GM10248 (cell line): ENCODE measurements at regions not wholly inside any gene's neighbourhood (a gene's known extent, or its start where the extent isn't known, plus 50 kb on each side); places are given as distances from the start of the nearest gene placed in this dataset.

Source experiments
- CTCF ChIA-PET: fragments of 300-600 bp; sonication (Branson Sonifier 250); formaldehyde crosslinking; extraction: SDS; loops from one replicate; lab custom pipeline; 2021; ENCODE audit warnings: antibody characterized with exemption; lab: Yijun Ruan, JAX
- POLR2A ChIA-PET: fragments of 350-650 bp; sonication (Branson Sonifier 250); formaldehyde crosslinking; extraction: SDS; loops from one replicate; lab custom pipeline; 2020; ENCODE audit warnings: antibody characterized with exemption; lab: Yijun Ruan, JAX
- DNase-seq: peaks from one replicate; pipeline ENCODE4 v3.0.0; 2012; ENCODE audit errors: extremely low spot score
- TF ChIP-seq, protein P1 (sequence below): IDR thresholded peaks from 2 replicates; pipeline ENCODE4 v1.5.1; 2012; ENCODE audit warnings: mild to moderate bottlenecking, low read depth; ENCODE audit errors: extremely low read depth, missing control alignments, control extremely low read depth

DNA sequence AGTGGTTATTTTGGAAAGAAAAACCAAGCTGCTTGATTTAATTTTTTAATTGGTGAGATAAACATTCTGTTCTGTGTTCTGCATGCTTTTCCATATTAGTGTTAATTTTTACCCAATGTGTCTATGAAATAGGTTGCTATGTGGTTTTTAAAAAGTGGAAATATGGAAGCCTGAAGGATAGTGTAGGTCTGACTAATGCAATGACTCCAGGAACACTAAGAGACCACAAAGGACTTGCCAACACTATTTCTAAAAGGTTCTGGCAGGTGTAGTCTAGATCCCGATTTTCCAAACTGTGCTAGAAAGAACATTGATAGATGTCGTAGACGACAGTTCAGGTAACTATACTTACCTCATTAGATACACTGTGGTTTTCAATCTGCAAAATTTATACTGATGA is 877.4 kb upstream of the GOT2 start:
- ChIA-PET POLR2A (no interaction called here), CTCF (no interaction called here)
- DNase-seq: no peak

DNA sequence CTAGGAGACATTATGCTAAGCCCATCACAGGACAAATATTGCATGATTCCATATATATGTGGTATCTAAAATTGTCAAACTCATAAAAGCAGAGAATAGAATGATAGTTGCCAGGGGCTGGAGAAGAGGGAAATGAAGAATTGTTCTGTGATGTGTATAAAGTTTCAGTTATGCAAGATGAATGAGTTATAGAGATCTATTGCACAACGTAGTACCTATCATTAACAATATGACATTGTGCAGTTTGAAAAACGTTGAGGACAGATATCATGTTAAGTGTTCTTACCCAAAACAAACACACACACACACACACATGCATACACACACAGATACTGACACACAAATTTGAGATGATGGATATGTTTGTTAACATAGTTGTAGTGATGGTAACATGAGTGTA is 871.6 kb upstream of the GOT2 start:
- CTCF ChIA-PET: no interaction called here
- DNase-seq: no peak
- POLR2A ChIA-PET: no interaction called here
- TF ChIP-seq, protein P1, sequence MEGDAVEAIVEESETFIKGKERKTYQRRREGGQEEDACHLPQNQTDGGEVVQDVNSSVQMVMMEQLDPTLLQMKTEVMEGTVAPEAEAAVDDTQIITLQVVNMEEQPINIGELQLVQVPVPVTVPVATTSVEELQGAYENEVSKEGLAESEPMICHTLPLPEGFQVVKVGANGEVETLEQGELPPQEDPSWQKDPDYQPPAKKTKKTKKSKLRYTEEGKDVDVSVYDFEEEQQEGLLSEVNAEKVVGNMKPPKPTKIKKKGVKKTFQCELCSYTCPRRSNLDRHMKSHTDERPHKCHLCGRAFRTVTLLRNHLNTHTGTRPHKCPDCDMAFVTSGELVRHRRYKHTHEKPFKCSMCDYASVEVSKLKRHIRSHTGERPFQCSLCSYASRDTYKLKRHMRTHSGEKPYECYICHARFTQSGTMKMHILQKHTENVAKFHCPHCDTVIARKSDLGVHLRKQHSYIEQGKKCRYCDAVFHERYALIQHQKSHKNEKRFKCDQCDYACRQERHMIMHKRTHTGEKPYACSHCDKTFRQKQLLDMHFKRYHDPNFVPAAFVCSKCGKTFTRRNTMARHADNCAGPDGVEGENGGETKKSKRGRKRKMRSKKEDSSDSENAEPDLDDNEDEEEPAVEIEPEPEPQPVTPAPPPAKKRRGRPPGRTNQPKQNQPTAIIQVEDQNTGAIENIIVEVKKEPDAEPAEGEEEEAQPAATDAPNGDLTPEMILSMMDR: no peak

More for the DNA sequence above, 877.4 kb upstream of the GOT2 start:
- TF ChIP-seq, protein P1: no peak

DNA sequence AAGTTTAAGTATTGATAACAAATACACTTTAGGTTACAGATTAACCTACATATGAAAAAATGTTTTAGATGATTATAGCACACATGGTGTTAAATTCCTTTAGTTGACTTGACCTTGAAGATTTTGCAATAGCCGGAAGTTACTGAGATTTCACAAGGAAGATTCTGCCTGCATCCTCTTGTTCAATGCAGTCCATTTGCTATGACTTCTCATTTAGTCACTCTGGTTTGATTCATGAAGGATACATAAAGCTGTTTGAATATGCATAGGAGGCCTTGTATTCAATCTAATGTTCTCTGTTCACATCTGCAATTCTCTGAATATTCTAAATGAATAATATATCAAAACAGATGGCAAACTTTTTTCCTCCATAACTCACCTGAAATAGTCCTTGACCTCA is 870.2 kb upstream of the GOT2 start:
- TF ChIP-seq, protein P1: no peak
- ChIA-PET POLR2A (no interaction called here), CTCF (no interaction called here)

DNA sequence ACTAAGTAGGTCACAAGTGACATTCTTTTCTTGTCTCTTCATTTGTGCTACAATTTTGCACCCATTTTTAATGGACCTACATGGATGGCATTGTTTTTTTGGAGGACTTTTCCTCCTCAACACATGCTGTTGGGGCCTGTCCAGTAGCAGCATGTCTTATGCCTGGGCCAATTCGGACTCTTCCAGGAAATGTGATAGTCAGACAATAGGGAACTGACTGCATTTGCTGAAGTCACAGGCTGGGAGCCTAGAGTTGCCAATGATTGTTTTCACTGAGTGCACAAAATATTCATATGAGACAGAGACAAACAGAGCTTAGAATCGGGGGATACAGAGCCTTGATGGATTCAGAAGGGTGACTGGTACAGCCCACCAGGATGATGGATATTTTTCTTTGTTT is 867.3 kb upstream of the GOT2 start:
- TF ChIP-seq, protein P1: no peak
- ChIA-PET CTCF (interaction anchor here (1.4 kb wide), 1 partner anchor 33 kb away, joined by 3 read pairs; no protein-coding TSS in a partner anchor), POLR2A (no interaction called here)
- DNase-seq: no peak

More for the DNA sequence above, 870.2 kb upstream of the GOT2 start:
- no peak for DNase-seq

DNA sequence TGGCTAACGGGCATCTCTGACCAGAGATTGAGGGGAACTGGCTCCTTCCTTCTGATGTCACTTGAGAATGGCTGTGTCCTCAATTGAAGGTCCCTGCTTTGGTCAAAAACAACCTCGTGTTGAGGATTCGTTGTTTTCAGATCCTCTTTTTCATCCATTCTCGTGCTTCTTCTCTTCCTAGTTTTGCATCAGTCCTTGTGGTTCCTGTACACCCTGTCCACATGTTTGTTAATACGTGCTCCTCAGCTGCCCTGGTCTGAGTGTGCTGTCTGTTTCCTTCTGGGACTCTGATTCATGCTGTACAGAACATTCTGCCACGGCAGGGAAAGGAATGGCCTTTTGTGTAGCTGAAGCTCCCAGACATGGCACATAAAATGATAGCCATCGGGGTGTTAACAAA is 863.2 kb upstream of the GOT2 start:
- TF ChIP-seq, protein P1: no peak
- POLR2A ChIA-PET: no interaction called here
- DNase-seq: no peak
- CTCF ChIA-PET: no interaction called here

DNA sequence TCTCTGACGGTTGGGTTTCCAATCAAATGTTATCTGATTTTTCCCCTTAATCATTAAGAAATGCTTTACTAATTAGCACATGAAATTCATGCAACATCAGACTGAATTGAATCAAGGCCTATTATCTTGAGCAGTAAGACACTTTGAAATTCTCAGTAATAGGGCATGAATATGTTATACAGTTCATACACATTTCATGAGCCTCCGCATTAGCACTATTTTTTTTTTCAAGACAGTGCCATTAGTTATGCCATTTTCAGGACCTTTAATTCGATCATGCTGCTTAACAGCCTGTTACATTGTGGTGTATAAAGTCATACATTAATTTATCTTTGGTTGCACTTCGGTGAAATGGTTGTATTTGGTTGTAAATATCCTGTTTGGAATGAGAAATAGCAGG is 862.6 kb upstream of the GOT2 start:
- ChIA-PET POLR2A (no interaction called here), CTCF (no interaction called here)
- DNase-seq: no peak
- TF ChIP-seq, protein P1: no peak
